ENCODE measurements at regions not wholly inside any gene's neighbourhood (a gene's known extent, or its start where the extent isn't known, plus 50 kb on each side); places are given as distances from the start of the nearest gene placed in this dataset.
A peak's percentile ranks its signal among the peaks of the same experiment; 100 is the strongest.

GRCh38 chr9:107405511-107405910, 84.1 kb downstream of the KLF4 start:
- H3K9me3 ChIP-seq: no peaks in the 10 kb centered on the region
- 80 to 92% methylated on average over 1 to 6 of the region's 6 CpGs for WGBS, 2 donors (ENCODE audit: low coverage in 1 of 2)
- H3K4me3 ChIP-seq: no peak overlapping the region
- H3K27me3 ChIP-seq: no peaks in the 10 kb centered on the region
- H3K36me3 ChIP-seq: no peaks in the 10 kb centered on the region
- H3K4me1 ChIP-seq: peaks cover 0 to 4% (median 0%) of the 10 kb centered on the region in 3 donors
- ATAC-seq: no peak
- no peak overlapping the region for H3K27ac ChIP-seq
- TF ChIP-seq, protein P1, sequence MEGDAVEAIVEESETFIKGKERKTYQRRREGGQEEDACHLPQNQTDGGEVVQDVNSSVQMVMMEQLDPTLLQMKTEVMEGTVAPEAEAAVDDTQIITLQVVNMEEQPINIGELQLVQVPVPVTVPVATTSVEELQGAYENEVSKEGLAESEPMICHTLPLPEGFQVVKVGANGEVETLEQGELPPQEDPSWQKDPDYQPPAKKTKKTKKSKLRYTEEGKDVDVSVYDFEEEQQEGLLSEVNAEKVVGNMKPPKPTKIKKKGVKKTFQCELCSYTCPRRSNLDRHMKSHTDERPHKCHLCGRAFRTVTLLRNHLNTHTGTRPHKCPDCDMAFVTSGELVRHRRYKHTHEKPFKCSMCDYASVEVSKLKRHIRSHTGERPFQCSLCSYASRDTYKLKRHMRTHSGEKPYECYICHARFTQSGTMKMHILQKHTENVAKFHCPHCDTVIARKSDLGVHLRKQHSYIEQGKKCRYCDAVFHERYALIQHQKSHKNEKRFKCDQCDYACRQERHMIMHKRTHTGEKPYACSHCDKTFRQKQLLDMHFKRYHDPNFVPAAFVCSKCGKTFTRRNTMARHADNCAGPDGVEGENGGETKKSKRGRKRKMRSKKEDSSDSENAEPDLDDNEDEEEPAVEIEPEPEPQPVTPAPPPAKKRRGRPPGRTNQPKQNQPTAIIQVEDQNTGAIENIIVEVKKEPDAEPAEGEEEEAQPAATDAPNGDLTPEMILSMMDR (IDR thresholded peaks at IDR 0.05): no peak

DNA sequence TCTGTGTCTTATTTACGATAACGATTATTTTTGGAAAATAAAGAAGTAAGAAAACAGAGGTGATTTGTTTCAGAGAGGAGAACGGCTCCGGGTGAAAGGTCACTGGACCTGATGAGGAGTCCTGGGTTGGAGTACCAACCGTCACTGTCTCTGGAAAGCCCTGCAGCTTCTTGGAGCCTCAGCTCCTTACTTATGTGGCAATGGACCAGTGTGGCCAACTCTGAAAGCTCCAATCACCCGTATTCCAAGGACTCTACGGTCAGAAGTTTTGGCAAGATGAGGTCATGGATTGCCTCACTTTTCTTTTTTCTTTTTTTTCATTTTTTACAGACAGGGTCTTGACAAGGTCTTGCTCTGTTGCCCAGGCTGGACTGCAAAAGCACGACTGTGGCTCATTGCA, 84.8 kb downstream of the KLF4 start:
- no peak for ATAC-seq
- no peak overlapping the region for H3K4me3 ChIP-seq
- TF ChIP-seq EP300 (IDR thresholded peaks at IDR 0.05): no peak
- TF ChIP-seq POLR2A (IDR thresholded peaks at IDR 0.05): no peak
- TF ChIP-seq, protein P1 (IDR thresholded peaks at IDR 0.05): no peak
- TF ChIP-seq POLR2AphosphoS5 (IDR thresholded peaks at IDR 0.05): no peak
- no peaks in the 10 kb centered on the region for H3K36me3 ChIP-seq
- no peaks in the 10 kb centered on the region for H3K9me3 ChIP-seq
- H3K27me3 ChIP-seq: no peaks in the 10 kb centered on the region
- no peak overlapping the region for H3K27ac ChIP-seq
- H3K4me1 ChIP-seq: peaks cover 0 to 4% (median 0%) of the 10 kb centered on the region in 3 donors
- 64 to 74% methylated on average over 7 to 8 of the region's 8 CpGs for WGBS, 2 donors (ENCODE audit: low coverage in 1 of 2)

DNA sequence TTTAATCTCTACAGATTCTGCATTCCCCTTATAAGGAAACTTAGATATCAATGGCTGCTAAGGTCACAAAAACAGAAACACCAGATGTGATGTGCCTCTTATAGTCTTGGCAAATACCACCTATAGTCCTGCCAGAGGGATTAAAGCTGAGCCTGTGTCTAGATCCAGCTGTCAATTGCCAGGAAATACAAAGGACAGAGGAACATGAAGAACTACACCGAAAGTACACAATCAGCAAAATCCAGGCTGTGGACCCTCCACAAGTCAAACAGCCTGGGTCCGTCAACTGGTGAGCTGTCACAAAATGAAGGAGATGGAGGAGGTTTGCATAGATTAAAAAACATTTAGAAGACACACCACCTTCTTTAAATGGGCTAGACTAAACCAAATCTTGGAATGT, 85.4 kb downstream of the KLF4 start:
- WGBS, 2 donors (ENCODE audit: low coverage in 1 of 2): 20 to 40% methylated on average over 2 of the region's 2 CpGs
- H3K4me3 ChIP-seq: no peak overlapping the region
- no peaks in the 10 kb centered on the region for H3K27me3 ChIP-seq
- peaks cover 0 to 4% (median 0%) of the 10 kb centered on the region in 3 donors for H3K4me1 ChIP-seq
- no peak for ATAC-seq
- no peaks in the 10 kb centered on the region for H3K36me3 ChIP-seq
- no peak overlapping the region for H3K27ac ChIP-seq
- TF ChIP-seq EP300 (IDR thresholded peaks at IDR 0.05) (no peak), POLR2AphosphoS5 (IDR thresholded peaks at IDR 0.05) (no peak), POLR2A (IDR thresholded peaks at IDR 0.05) (no peak)
- TF ChIP-seq, protein P1 (IDR thresholded peaks at IDR 0.05): no peak
- H3K9me3 ChIP-seq: no peaks in the 10 kb centered on the region

DNA sequence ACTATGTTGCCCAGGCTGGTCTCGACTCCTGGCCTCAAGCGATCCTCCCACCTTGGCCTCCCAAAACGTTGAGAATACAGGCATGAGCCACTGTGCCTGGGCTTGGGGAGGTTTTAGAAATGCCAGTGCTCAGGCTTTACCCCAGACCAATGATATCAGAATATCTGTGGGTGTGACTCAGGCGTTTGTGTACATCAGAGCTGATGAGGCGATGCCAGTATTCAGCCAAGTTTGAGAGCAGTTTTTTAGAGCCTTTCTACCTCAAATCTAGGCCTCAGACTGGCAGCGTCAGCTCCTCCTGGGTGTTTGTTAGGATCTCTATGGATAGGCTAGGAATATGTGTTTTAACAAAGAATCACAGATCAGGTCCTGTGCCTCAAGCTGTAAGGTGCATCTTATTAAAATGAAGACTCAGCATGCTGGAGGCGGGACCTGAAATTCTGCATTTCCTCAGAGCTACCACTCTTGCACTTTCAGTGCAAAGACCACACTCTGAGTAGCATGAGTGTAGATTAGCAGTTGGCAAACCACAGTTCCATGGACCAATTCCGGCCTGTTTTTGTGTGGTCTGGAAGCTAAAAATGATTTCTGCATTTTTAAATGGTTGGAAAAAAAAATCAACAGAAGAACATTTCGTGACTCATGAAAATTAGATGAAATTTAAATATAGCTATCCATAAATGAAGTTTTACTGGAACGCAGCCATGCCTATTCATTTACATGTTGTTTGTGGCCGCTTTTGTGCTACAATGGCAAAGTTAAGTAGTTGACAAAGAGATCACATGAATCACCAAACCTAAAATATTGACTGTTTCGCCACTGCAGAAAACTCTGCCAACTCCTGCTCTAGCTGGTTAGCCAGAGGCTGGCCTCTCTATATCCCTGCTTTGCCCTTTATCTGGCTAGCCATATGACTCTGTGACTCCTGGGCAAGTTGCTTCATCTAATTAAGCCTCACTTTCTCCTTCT, 92.2 kb downstream of the KLF4 start:
- Histone ChIP-seq H3K27ac (no peak overlapping the region), H3K4me1 (no peaks in the 10 kb centered on the region), H3K4me3 (no peak overlapping the region), H3K36me3 (no peaks in the 10 kb centered on the region), H3K27me3 (no peaks in the 10 kb centered on the region), H3K9me3 (no peaks in the 10 kb centered on the region)
- 47 to 53% methylated on average over 4 to 7 of the region's 12 CpGs for WGBS, 2 donors (ENCODE audit: low coverage in 1 of 2)
- TF ChIP-seq, protein P1 (IDR thresholded peaks at IDR 0.05): no peak
- TF ChIP-seq POLR2A (IDR thresholded peaks at IDR 0.05): no peak
- TF ChIP-seq EP300 (IDR thresholded peaks at IDR 0.05): no peak
- TF ChIP-seq POLR2AphosphoS5 (IDR thresholded peaks at IDR 0.05): no peak
- ATAC-seq: no peak

DNA sequence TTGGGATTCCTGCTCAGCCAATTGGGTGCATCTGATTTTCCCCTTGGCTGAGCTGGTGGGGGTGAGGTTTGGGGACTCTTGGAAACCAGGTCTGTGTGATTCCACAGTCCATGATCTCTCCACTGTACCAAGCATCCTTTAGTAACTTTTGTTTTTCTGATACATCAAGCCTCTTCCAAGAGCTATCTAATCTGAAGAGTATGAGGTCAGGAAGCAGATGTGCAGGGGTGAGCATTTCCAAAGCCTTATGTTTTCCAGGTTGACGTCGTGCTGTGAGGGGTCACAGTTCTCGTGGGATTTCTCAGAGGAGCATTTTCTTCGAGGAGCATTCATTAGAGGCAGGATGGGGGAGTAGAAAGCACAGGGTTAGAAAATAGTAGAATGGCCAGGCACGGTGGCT, 95.3 kb downstream of the KLF4 start:
- WGBS, 2 donors (ENCODE audit: low coverage in 1 of 2): 24 to 35% methylated on average over 4 to 5 of the region's 5 CpGs
- Histone ChIP-seq H3K4me1 (peaks cover 0 to 19% (median 0%) of the 10 kb centered on the region in 3 donors), H3K27me3 (no peaks in the 10 kb centered on the region), H3K9me3 (no peaks in the 10 kb centered on the region), H3K36me3 (no peaks in the 10 kb centered on the region), H3K27ac (no peak overlapping the region), H3K4me3 (no peak overlapping the region)
- peak; percentile 48 for ATAC-seq
- TF ChIP-seq, protein P1 (IDR thresholded peaks at IDR 0.05): no peak
- TF ChIP-seq POLR2AphosphoS5 (IDR thresholded peaks at IDR 0.05) (no peak), POLR2A (IDR thresholded peaks at IDR 0.05) (no peak), EP300 (IDR thresholded peaks at IDR 0.05) (no peak)
